Cardiac muscle cell (in vitro differentiated cells and primary cell): ENCODE measurements at regions not wholly inside any gene's neighbourhood (a gene's known extent, or its start where the extent isn't known, plus 50 kb on each side); places are given as distances from the start of the nearest gene placed in this dataset.

ENCODE experiments used
- DNase-seq, 2 donors: peaks; one replicate each; pipeline versions ENCODE4 v3.0.0 to v3.0.0-alpha.2; 2010 to 2017; ENCODE audit warnings: low read depth in 1 of 2, low spot score in 1 of 2
- H3K27ac ChIP-seq: fragments of 200-600 bp; sonication (generic); 2 replicates; pipeline ENCODE4 v1.5.1; 2016
- H3K27me3 ChIP-seq: fragments of 200-600 bp; sonication (generic); 2 replicates; pipeline ENCODE4 v1.6.0; 2016; ENCODE audit warnings: control low read depth
- H3K36me3 ChIP-seq: fragments of 200-600 bp; sonication (generic); 2 replicates; pipeline ENCODE4 v1.5.1; 2016; ENCODE audit warnings: control low read depth
- H3K4me1 ChIP-seq: fragments of 200-600 bp; sonication (generic); 2 replicates; pipeline ENCODE4 v1.8.1; 2017; ENCODE audit warnings: low read depth, mild to moderate bottlenecking, mixed run types
- H3K4me3 ChIP-seq: fragments of 200-600 bp; sonication (generic); 2 replicates; pipeline ENCODE4 v1.5.1; 2016; ENCODE audit warnings: mild to moderate bottlenecking
- H3K9me3 ChIP-seq: fragments of 200-600 bp; sonication (generic); 2 replicates; pipeline ENCODE4 v1.5.1; 2017; ENCODE audit warnings: low read depth, mild to moderate bottlenecking, control low read depth
- CTCF ChIP-seq: IDR thresholded peaks from 2 replicates; pipeline ENCODE4 v1.5.1; 2012; ENCODE audit warnings: low read depth, mild to moderate bottlenecking, low read length

- Histone ChIP-seq H3K9me3 (no peaks in the 10 kb centered on the region), H3K4me3 (no peak overlapping the region), H3K4me1 (no peaks in the 10 kb centered on the region), H3K27me3 (no peaks in the 10 kb centered on the region), H3K36me3 (no peaks in the 10 kb centered on the region), H3K27ac (no peak overlapping the region)
- TF ChIP-seq CTCF, result no peak
- no peak for DNase-seq
Observed at GRCh38 chr5:67746103-67746502, 469.5 kb upstream of the PIK3R1 start.

DNA sequence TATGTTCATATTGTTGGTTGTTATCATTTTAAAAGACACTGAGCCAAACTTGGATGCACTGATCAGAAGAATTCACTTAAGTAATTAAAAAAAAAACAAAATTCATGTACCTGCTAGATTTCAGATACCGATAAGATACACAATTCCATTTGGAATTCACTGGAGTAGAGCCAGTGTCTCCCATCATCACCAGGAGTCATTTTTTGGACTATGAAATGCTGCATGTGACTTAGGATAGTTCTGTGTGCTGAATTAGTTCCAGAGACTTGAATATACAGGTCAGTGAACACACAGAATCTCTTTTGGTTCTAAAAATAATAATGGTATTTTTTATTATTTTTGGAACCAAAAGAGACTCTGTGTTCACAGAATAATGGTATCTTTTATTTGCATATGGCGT is 482.6 kb upstream of the PIK3R1 start:
- DNase-seq, result no peak
- H3K27ac ChIP-seq, result no peak overlapping the region
- no peak overlapping the region for H3K4me3 ChIP-seq
- no peaks in the 10 kb centered on the region for H3K9me3 ChIP-seq
- H3K27me3 ChIP-seq, result no peaks in the 10 kb centered on the region
- TF ChIP-seq CTCF, result no peak
- no peaks in the 10 kb centered on the region for H3K36me3 ChIP-seq
- H3K4me1 ChIP-seq, result peaks cover 7% of the 10 kb centered on the region

- Histone ChIP-seq H3K36me3 (no peaks in the 10 kb centered on the region), H3K4me3 (no peak overlapping the region), H3K4me1 (peaks cover 7% of the 10 kb centered on the region), H3K9me3 (no peaks in the 10 kb centered on the region), H3K27ac (no peak overlapping the region), H3K27me3 (no peaks in the 10 kb centered on the region)
- no peak for DNase-seq
- TF ChIP-seq CTCF, result no peak
Observed at GRCh38 chr5:67732471-67732870, 483.1 kb upstream of the PIK3R1 start.

- Histone ChIP-seq H3K27me3 (no peaks in the 10 kb centered on the region), H3K4me1 (peaks cover 7% of the 10 kb centered on the region), H3K9me3 (no peaks in the 10 kb centered on the region), H3K36me3 (no peaks in the 10 kb centered on the region), H3K27ac (no peak overlapping the region), H3K4me3 (no peak overlapping the region)
- no peak for DNase-seq
- TF ChIP-seq CTCF, result no peak
Observed at GRCh38 chr5:67731886-67732285, 483.7 kb upstream of the PIK3R1 start.

DNA sequence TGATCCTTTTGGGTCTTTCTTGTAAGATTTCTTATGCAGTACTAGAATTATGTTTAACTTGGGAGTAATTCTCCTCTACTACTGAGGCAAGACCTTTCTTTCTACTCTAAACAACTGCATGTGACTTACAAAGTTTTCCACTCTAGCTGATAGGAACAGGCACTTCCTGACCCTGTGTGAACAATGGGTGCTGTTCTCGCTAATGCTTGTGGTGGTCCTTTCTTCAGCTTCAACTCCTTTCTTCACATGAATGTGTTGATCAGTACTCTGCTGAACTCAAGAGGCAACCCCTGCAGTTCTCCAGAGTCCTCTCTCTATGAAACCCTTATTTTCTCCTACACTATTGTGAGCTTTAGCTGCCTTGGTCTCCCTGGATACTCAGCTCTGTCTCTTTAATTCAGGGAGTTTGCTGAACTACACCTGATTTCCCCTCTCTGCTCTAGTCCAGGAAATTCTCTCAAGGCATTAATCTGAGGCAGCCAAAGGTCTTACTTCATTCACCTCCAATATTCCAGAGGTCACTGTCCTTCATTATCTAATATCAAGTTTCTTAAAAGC is 484.6 kb upstream of the PIK3R1 start:
- TF ChIP-seq CTCF, result no peak
- H3K27ac ChIP-seq, result no peak overlapping the region
- H3K27me3 ChIP-seq, result no peaks in the 10 kb centered on the region
- peak in 1 of 2 donors; percentile 12 for DNase-seq
- peaks cover 7% of the 10 kb centered on the region for H3K4me1 ChIP-seq
- no peaks in the 10 kb centered on the region for H3K36me3 ChIP-seq
- no peaks in the 10 kb centered on the region for H3K9me3 ChIP-seq
- H3K4me3 ChIP-seq, result no peak overlapping the region
